Neuronal stem cell (in vitro differentiated cells): ENCODE measurements at regions not wholly inside any gene's neighbourhood (a gene's known extent, or its start where the extent isn't known, plus 50 kb on each side); places are given as distances from the start of the nearest gene placed in this dataset.
A peak's percentile ranks its signal among the peaks of the same experiment; 100 is the strongest.

Experiments used
- DNase-seq: peaks from one replicate; pipeline ENCODE4 v3.0.0-alpha.2; 2013; ENCODE audit warnings: low spot score
- H2AFZ ChIP-seq: one replicate; pipeline ENCODE4 v1.6.1; 2013; ENCODE audit warnings: mild to moderate bottlenecking, low read length, inconsistent platforms
- H2AK5ac ChIP-seq: 2 replicates; pipeline ENCODE4 v1.6.1; 2013; ENCODE audit warnings: low read depth, mild to moderate bottlenecking, inconsistent platforms, low read length, moderate library complexity, mixed read lengths
- H2BK120ac ChIP-seq: 2 replicates; pipeline ENCODE4 v1.6.1; 2013; ENCODE audit warnings: low read depth, mild to moderate bottlenecking, inconsistent platforms, low read length, moderate library complexity, mixed read lengths
- H2BK12ac ChIP-seq: one replicate; pipeline ENCODE4 v1.6.1; 2013; ENCODE audit warnings: low read length, inconsistent platforms
- H2BK15ac ChIP-seq: 2 replicates; pipeline ENCODE4 v1.6.1; 2013; ENCODE audit warnings: mild to moderate bottlenecking, low read length, inconsistent platforms, mixed read lengths
- H2BK5ac ChIP-seq: one replicate; pipeline ENCODE4 v1.6.1; 2013; ENCODE audit warnings: inconsistent platforms, mild to moderate bottlenecking, low read length, moderate library complexity
- H3K14ac ChIP-seq: one replicate; pipeline ENCODE4 v1.6.1; 2013; ENCODE audit warnings: low read length, inconsistent platforms
- H3K18ac ChIP-seq: 2 replicates; pipeline ENCODE4 v1.6.1; 2013; ENCODE audit warnings: low read length, inconsistent platforms
- H3K23ac ChIP-seq: 2 replicates; pipeline ENCODE4 v1.6.1; 2013; ENCODE audit warnings: low read depth, mild to moderate bottlenecking, mixed read lengths, low read length, inconsistent platforms; ENCODE audit not compliant: poor library complexity
- H3K27ac ChIP-seq: replicated peaks from 3 replicates; pipeline ENCODE4 v1.5.1; 2013; ENCODE audit warnings: low read length, inconsistent platforms
- H3K27me3 ChIP-seq, 3 experiments: 2 replicates each; pipeline ENCODE4 v1.6.1; 2013; ENCODE audit warnings: low read length in 3 of 3, mild to moderate bottlenecking in 2 of 3, inconsistent platforms in 1 of 3, low read depth in 1 of 3, mixed read lengths in 1 of 3, moderate library complexity in 1 of 3; ENCODE audit not compliant: control insufficient read depth in 3 of 3, insufficient read depth in 3 of 3
- H3K36me3 ChIP-seq, 2 donors: replicated peaks in 1 of 2; 2 replicates each; pipeline ENCODE4 v1.6.1; 2013; ENCODE audit warnings: low read length in 2 of 2; ENCODE audit not compliant: control insufficient read depth in 2 of 2, insufficient read depth in 2 of 2
- H3K4ac ChIP-seq: 2 replicates; pipeline ENCODE4 v1.6.1; 2013; ENCODE audit warnings: inconsistent platforms, mild to moderate bottlenecking, low read length, moderate library complexity
- H3K4me1 ChIP-seq, 2 donors: 1 replicate in 1 of 2; 2 replicates in 1 of 2; pipeline ENCODE4 v1.6.1; 2013; ENCODE audit warnings: low read length in 2 of 2, low read depth in 1 of 2; ENCODE audit not compliant: control insufficient read depth in 2 of 2, insufficient read depth in 1 of 2
- H3K4me2 ChIP-seq: one replicate; pipeline ENCODE4 v1.6.1; 2013; ENCODE audit warnings: mild to moderate bottlenecking, low read length, inconsistent platforms; ENCODE audit not compliant: insufficient read depth, poor library complexity, severe bottlenecking
- H3K4me3 ChIP-seq, 2 donors: 2 replicates each; pipeline ENCODE4 v1.5.1; 2013; ENCODE audit warnings: low read length in 2 of 2, mild to moderate bottlenecking in 2 of 2, inconsistent platforms in 1 of 2, moderate library complexity in 1 of 2
- H3K79me1 ChIP-seq: one replicate; pipeline ENCODE4 v1.6.1; 2013; ENCODE audit warnings: low read depth, mild to moderate bottlenecking, inconsistent platforms, low read length, moderate library complexity
- H3K9ac ChIP-seq: one replicate; pipeline ENCODE4 v1.6.1; 2013; ENCODE audit warnings: mild to moderate bottlenecking, low read depth, low read length, inconsistent platforms; ENCODE audit not compliant: poor library complexity
- H3K9me3 ChIP-seq, 2 donors: replicated peaks in 1 of 2; 2 replicates each; pipeline versions ENCODE3 to v1.6.1; 2013; ENCODE audit warnings: low read length in 2 of 2, mild to moderate bottlenecking in 2 of 2, inconsistent platforms in 1 of 2, low read depth in 1 of 2, mixed read lengths in 1 of 2, moderate library complexity in 1 of 2; ENCODE audit not compliant: control insufficient read depth in 2 of 2, insufficient read depth in 1 of 2
- H4K8ac ChIP-seq: one replicate; pipeline ENCODE4 v1.6.1; 2013; ENCODE audit warnings: low read depth, mild to moderate bottlenecking, inconsistent platforms, low read length, moderate library complexity
- H4K91ac ChIP-seq: one replicate; pipeline ENCODE4 v1.6.1; 2013; ENCODE audit warnings: low read length, low read depth, mild to moderate bottlenecking, inconsistent platforms; ENCODE audit not compliant: poor library complexity
- WGBS, 2 donors: extraction: QIAGEN DNeasy Blood & Tissue Kit; methylation state at CpG; one replicate each; pipeline ENCODE4 v1.1.7; 2013; ENCODE audit warnings: missing lambda C conversion rate in 2 of 2, mixed read lengths in 1 of 2; ENCODE audit not compliant: insufficient read length in 2 of 2, insufficient replicate concordance in 1 of 2; ENCODE audit errors: extremely low coverage in 2 of 2; 5-methylcytosine and 5-hydroxymethylcytosine counted together

DNA sequence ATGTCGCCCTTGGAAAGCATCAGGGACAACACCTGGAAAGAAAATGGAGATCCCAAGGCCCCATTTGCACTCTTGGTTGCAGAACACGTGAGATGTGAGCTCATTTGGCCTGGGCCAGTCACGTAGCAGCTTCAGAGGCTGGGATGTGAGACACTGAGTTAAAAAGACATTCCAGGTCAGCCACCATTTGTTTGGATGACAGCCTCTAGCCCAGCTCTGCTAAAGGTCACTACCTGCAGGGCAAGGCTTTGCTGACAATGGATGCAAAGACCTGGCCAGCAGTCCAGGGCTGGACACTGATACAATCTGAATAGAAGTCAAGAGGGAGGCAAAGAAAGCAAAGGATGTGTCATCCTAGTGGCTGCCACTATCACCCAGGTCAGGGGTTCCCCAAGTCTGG, 83.9 kb upstream of the LRPPRC start:
- Histone ChIP-seq H3K27me3 (peaks cover 0 to 3% (median 0%) of the 10 kb centered on the region in 3 experiments), H3K14ac (no peak overlapping the region), H3K4ac (no peak overlapping the region), H2BK12ac (no peak overlapping the region), H2BK5ac (no peak overlapping the region), H2BK120ac (no peak overlapping the region), H3K27ac (no peak overlapping the region), H3K4me2 (no peak overlapping the region), H2AK5ac (no peak overlapping the region), H4K8ac (no peak overlapping the region), H3K79me1 (no peaks in the 10 kb centered on the region), H3K9me3 (no peaks in the 10 kb centered on the region), H3K4me1 (peaks cover 0 to 6% of the 10 kb centered on the region in 2 donors), H2AFZ (no peak overlapping the region), H2BK15ac (no peak overlapping the region), H3K4me3 (no peak overlapping the region), H4K91ac (no peak overlapping the region), H3K36me3 (no peaks in the 10 kb centered on the region), H3K23ac (no peak overlapping the region), H3K18ac (no peak overlapping the region), H3K9ac (no peak overlapping the region)
- no peak for DNase-seq
- no CpG with 5 or more reads among the region's 3 CpGs for WGBS, 2 donors

GRCh38 chr2:44083054-44083453, 85.6 kb upstream of the PPM1B start:
- no peak overlapping the region for H4K8ac ChIP-seq
- H4K91ac ChIP-seq = no peak overlapping the region
- H3K79me1 ChIP-seq = no peaks in the 10 kb centered on the region
- H3K4me3 ChIP-seq = no peak overlapping the region
- no peak overlapping the region for H3K4me2 ChIP-seq
- no peak overlapping the region for H3K4ac ChIP-seq
- no peak overlapping the region for H3K27ac ChIP-seq
- H3K14ac ChIP-seq = no peak overlapping the region
- no peak overlapping the region for H2AK5ac ChIP-seq
- H2AFZ ChIP-seq = no peak overlapping the region
- no peak for DNase-seq
- H2BK15ac ChIP-seq = no peak overlapping the region
- peaks cover 2 to 13% of the 10 kb centered on the region in 2 donors for H3K4me1 ChIP-seq
- no peak overlapping the region for H3K18ac ChIP-seq
- WGBS, 2 donors = no CpG with 5 or more reads among the region's 4 CpGs
- H2BK120ac ChIP-seq = no peak overlapping the region
- H2BK5ac ChIP-seq = no peak overlapping the region
- no peaks in the 10 kb centered on the region for H3K9me3 ChIP-seq
- H3K36me3 ChIP-seq = no peaks in the 10 kb centered on the region
- H3K9ac ChIP-seq = no peak overlapping the region
- H2BK12ac ChIP-seq = no peak overlapping the region
- H3K23ac ChIP-seq = no peak overlapping the region
- H3K27me3 ChIP-seq = peaks cover 0 to 7% (median 0%) of the 10 kb centered on the region in 3 experiments

DNA sequence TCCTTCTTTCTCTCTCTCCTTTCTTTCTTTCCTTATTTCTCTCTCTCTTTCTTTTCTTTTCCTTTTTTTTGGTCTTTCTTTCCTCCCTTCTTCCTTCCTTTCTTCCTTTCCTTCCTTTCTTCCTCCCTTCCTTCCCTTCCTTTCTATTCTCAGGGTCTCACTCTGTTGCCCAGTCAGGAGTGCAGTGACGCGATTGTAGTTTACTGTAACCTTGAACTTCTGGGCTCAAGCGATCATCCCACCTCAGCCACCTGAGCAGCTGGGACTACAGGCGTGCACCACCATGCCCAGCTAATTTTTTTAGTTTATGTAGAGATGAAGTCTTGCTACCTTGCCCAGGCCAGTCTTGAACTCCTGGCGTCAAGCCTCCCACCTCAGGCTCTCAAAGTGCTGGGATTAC, 83.8 kb upstream of the PPM1B start:
- H2AFZ ChIP-seq = no peak overlapping the region
- no peak overlapping the region for H3K18ac ChIP-seq
- H3K4ac ChIP-seq = no peak overlapping the region
- no peak overlapping the region for H3K27ac ChIP-seq
- H3K9ac ChIP-seq = no peak overlapping the region
- H3K4me3 ChIP-seq = no peak overlapping the region
- no peak overlapping the region for H4K91ac ChIP-seq
- H3K4me2 ChIP-seq = no peak overlapping the region
- peaks cover 2 to 7% of the 10 kb centered on the region in 2 donors for H3K4me1 ChIP-seq
- no peak overlapping the region for H3K23ac ChIP-seq
- DNase-seq = no peak
- H3K79me1 ChIP-seq = no peaks in the 10 kb centered on the region
- no peak overlapping the region for H3K14ac ChIP-seq
- H2BK120ac ChIP-seq = no peak overlapping the region
- no peak overlapping the region for H2BK15ac ChIP-seq
- peaks cover 0 to 20% (median 0%) of the 10 kb centered on the region in 3 experiments for H3K27me3 ChIP-seq
- no CpG with 5 or more reads among the region's 5 CpGs for WGBS, 2 donors
- no peak overlapping the region for H2BK5ac ChIP-seq
- no peaks in the 10 kb centered on the region for H3K36me3 ChIP-seq
- H2BK12ac ChIP-seq = no peak overlapping the region
- no peak overlapping the region for H2AK5ac ChIP-seq
- no peaks in the 10 kb centered on the region for H3K9me3 ChIP-seq
- H4K8ac ChIP-seq = no peak overlapping the region

DNA sequence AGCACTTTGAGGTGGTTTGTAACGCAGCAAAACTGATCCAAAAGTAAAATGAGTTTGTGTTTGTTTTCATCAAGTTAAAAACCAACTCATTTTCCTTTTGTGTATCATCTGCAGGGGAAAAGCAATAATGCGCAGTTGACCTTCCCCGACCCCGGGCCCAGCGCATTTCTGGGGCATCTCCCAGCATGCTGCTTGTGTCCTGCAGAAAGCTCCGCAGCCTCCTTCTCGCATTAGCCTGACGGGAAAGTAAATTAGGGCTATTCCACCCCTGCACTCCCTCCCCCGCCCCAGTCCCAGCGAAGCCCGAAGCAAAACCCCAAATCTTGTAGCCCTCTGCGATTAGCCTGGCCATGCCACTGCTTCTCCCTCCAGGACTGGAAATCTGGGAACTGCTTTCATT, 82.0 kb upstream of the PPM1B start:
- H2AK5ac ChIP-seq = no peak overlapping the region
- H3K4me3 ChIP-seq = no peak overlapping the region
- peaks cover 2 to 7% of the 10 kb centered on the region in 2 donors for H3K4me1 ChIP-seq
- H3K79me1 ChIP-seq = no peaks in the 10 kb centered on the region
- no CpG with 5 or more reads among the region's 12 CpGs for WGBS, 2 donors
- no peaks in the 10 kb centered on the region for H3K36me3 ChIP-seq
- H3K4me2 ChIP-seq = no peak overlapping the region
- H3K14ac ChIP-seq = no peak overlapping the region
- H2BK15ac ChIP-seq = no peak overlapping the region
- H3K9me3 ChIP-seq = no peaks in the 10 kb centered on the region
- H3K23ac ChIP-seq = no peak overlapping the region
- no peak overlapping the region for H3K4ac ChIP-seq
- H2BK5ac ChIP-seq = no peak overlapping the region
- peaks cover 0 to 24% (median 0%) of the 10 kb centered on the region in 3 experiments for H3K27me3 ChIP-seq
- no peak overlapping the region for H3K9ac ChIP-seq
- no peak overlapping the region for H2BK12ac ChIP-seq
- H3K27ac ChIP-seq = no peak overlapping the region
- no peak overlapping the region for H2BK120ac ChIP-seq
- DNase-seq = no peak
- H2AFZ ChIP-seq = peak overlapping the region; percentile 91
- peak overlapping the region; percentile 54 for H3K18ac ChIP-seq
- no peak overlapping the region for H4K91ac ChIP-seq
- no peak overlapping the region for H4K8ac ChIP-seq
